ENCODE measurements at regions not wholly inside any gene's neighbourhood (a gene's known extent, or its start where the extent isn't known, plus 50 kb on each side); places are given as distances from the start of the nearest gene placed in this dataset.

GRCh38 chr14:48944809-48945208, 641.4 kb downstream of the RPS29 start:
- no peak overlapping the region for H3K4me3 ChIP-seq (ENCODE audit: low read depth, low read length)
- DNase-seq (ENCODE audit: low read depth), result no peak
- no peak for TF ChIP-seq CTCF (IDR thresholded peaks at IDR 0.05; ENCODE audit: insufficient read depth, low read length)

GRCh38 chr14:48943913-48944312, 642.3 kb downstream of the RPS29 start:
- DNase-seq (ENCODE audit: low read depth), result no peak
- no peak for TF ChIP-seq CTCF (IDR thresholded peaks at IDR 0.05; ENCODE audit: insufficient read depth, low read length)

GRCh38 chr14:48937541-48938195, 648.5 kb downstream of the RPS29 start:
- TF ChIP-seq CTCF (IDR thresholded peaks at IDR 0.05; ENCODE audit: insufficient read depth, low read length), result no peak
- DNase-seq (ENCODE audit: low read depth), result no peak

More at GRCh38 chr14:48943913-48944312, 642.3 kb downstream of the RPS29 start:
- no peak overlapping the region for H3K4me3 ChIP-seq (ENCODE audit: low read depth, low read length)

GRCh38 chr14:48936849-48937248, 649.3 kb downstream of the RPS29 start:
- no peak for DNase-seq (ENCODE audit: low read depth)
- no peak for TF ChIP-seq CTCF (IDR thresholded peaks at IDR 0.05; ENCODE audit: insufficient read depth, low read length)
- no peak overlapping the region for H3K4me3 ChIP-seq (ENCODE audit: low read depth, low read length)

More at GRCh38 chr14:48937541-48938195, 648.5 kb downstream of the RPS29 start:
- H3K4me3 ChIP-seq (ENCODE audit: low read depth, low read length), result no peak overlapping the region

GRCh38 chr14:48936362-48936761, 649.8 kb downstream of the RPS29 start:
- no peak overlapping the region for H3K4me3 ChIP-seq (ENCODE audit: low read depth, low read length)
- TF ChIP-seq CTCF (IDR thresholded peaks at IDR 0.05; ENCODE audit: insufficient read depth, low read length), result no peak
- no peak for DNase-seq (ENCODE audit: low read depth)

GRCh38 chr14:48925184-48925583, 661.0 kb downstream of the RPS29 start:
- H3K4me3 ChIP-seq (ENCODE audit: low read depth, low read length), result no peak overlapping the region
- DNase-seq (ENCODE audit: low read depth), result no peak
- no peak for TF ChIP-seq CTCF (IDR thresholded peaks at IDR 0.05; ENCODE audit: insufficient read depth, low read length)

GRCh38 chr14:48914921-48915320, 671.3 kb downstream of the RPS29 start:
- H3K4me3 ChIP-seq (ENCODE audit: low read depth, low read length), result no peak overlapping the region
- TF ChIP-seq CTCF (IDR thresholded peaks at IDR 0.05; ENCODE audit: insufficient read depth, low read length), result no peak
- no peak for DNase-seq (ENCODE audit: low read depth)

All from fibroblast of the aortic adventitia (primary cell).